Thyroid gland (tissue), 4 donors: ENCODE measurements at regions not wholly inside any gene's neighbourhood (a gene's known extent, or its start where the extent isn't known, plus 50 kb on each side); places are given as distances from the start of the nearest gene placed in this dataset.

Source experiments
- DNase-seq, 2 donors: peaks; one replicate each; pipeline ENCODE4 v3.0.0-alpha.2; 2019
- H3K27ac ChIP-seq, 3 donors: fragments of 200-600 bp; sonication (generic); 1 replicate in 2 of 3; 2 replicates in 1 of 3; pipeline ENCODE4 v1.5.1; 2016 to 2019; ENCODE audit warnings: mild to moderate bottlenecking in 1 of 3, moderate library complexity in 1 of 3
- H3K27me3 ChIP-seq: fragments of 200-600 bp; sonication (generic); one replicate; pipeline ENCODE4 v1.5.1; 2019
- H3K36me3 ChIP-seq, 2 donors: fragments of 200-600 bp; sonication (generic); one replicate each; pipeline ENCODE4 v1.5.1; 2016 to 2019
- H3K4me1 ChIP-seq, 2 donors: fragments of 200-600 bp; sonication (generic); one replicate each; pipeline ENCODE4 v1.5.1; 2017 to 2019
- H3K4me3 ChIP-seq, 3 donors: fragments of 200-600 bp; sonication (generic); replicated peaks in 1 of 3; 1 replicate in 2 of 3; 2 replicates in 1 of 3; pipeline ENCODE4 v1.5.1; 2016; ENCODE audit warnings: mild to moderate bottlenecking in 1 of 3
- H3K9me3 ChIP-seq: fragments of 200-600 bp; sonication (generic); one replicate; pipeline ENCODE4 v1.5.1; 2017
- CTCF ChIP-seq, 6 experiments: fragments of 200-600 bp in 3 of 6; fragments of 450-650 bp in 3 of 6; sonication (generic) in 3 of 6; IDR thresholded peaks; one replicate each; pipeline ENCODE4 v1.5.1; 2016 to 2019; ENCODE audit warnings: antibody characterized with exemption in 6 of 6, mild to moderate bottlenecking in 2 of 6, inconsistent platforms in 1 of 6, moderate library complexity in 1 of 6
- POLR2A ChIP-seq, 2 donors: fragments of 450-650 bp; IDR thresholded peaks; one replicate each; pipeline ENCODE4 v1.6.1; 2017; ENCODE audit warnings: antibody characterized with exemption in 2 of 2, mild to moderate bottlenecking in 2 of 2, moderate library complexity in 1 of 2
- WGBS, 2 donors: methylation state at CpG; one replicate each; pipeline ENCODE4 v1.1.5; 2017; 5-methylcytosine and 5-hydroxymethylcytosine counted together
- intact Hi-C: fragments of 100-400 bp; cut with DNase I; formaldehyde crosslinking; loops from one replicate; pipeline ENCODE4 v1.15.1; 2023

- Histone ChIP-seq H3K36me3 (no peaks in the 10 kb centered on the region), H3K4me3 (no peak overlapping the region), H3K9me3 (no peaks in the 10 kb centered on the region), H3K27ac (no peak overlapping the region), H3K4me1 (peaks cover 0 to 1% of the 10 kb centered on the region in 2 donors), H3K27me3 (no peaks in the 10 kb centered on the region)
- 87 to 93% methylated on average over 7 of the region's 7 CpGs for WGBS, 2 donors
- intact Hi-C loops, result no loop called here
- DNase-seq, result no peak
- TF ChIP-seq CTCF (IDR thresholded peaks at IDR 0.05), result no peak
- no peak for TF ChIP-seq POLR2A (IDR thresholded peaks at IDR 0.05)
Measured at GRCh38 chr5:8848366-8848765, 697.5 kb downstream of the SEMA5A start.

GRCh38 chr5:8848997-8849594 lies 696.8 kb downstream of the SEMA5A start:
- Histone ChIP-seq H3K27ac (no peak overlapping the region), H3K36me3 (no peaks in the 10 kb centered on the region), H3K9me3 (no peaks in the 10 kb centered on the region), H3K4me3 (no peak overlapping the region), H3K4me1 (no peaks in the 10 kb centered on the region), H3K27me3 (no peaks in the 10 kb centered on the region)
- no peak for DNase-seq
- 86 to 89% methylated on average over 3 of the region's 3 CpGs for WGBS, 2 donors
- intact Hi-C loops, result no loop called here
- TF ChIP-seq CTCF (IDR thresholded peaks at IDR 0.05) (no peak), POLR2A (IDR thresholded peaks at IDR 0.05) (no peak)

GRCh38 chr5:8851101-8851500 lies 694.8 kb downstream of the SEMA5A start:
- DNase-seq, result no peak
- H3K9me3 ChIP-seq, result no peaks in the 10 kb centered on the region
- H3K4me3 ChIP-seq, result no peak overlapping the region
- WGBS, 2 donors, result 93 to 94% methylated on average over 2 of the region's 2 CpGs
- H3K27ac ChIP-seq, result no peak overlapping the region
- TF ChIP-seq POLR2A (IDR thresholded peaks at IDR 0.05), result no peak
- no peak for TF ChIP-seq CTCF (IDR thresholded peaks at IDR 0.05)
- H3K27me3 ChIP-seq, result no peaks in the 10 kb centered on the region
- no peaks in the 10 kb centered on the region for H3K36me3 ChIP-seq
- no peaks in the 10 kb centered on the region for H3K4me1 ChIP-seq
- intact Hi-C loops, result no loop called here

- no peak overlapping the region for H3K4me3 ChIP-seq
- H3K9me3 ChIP-seq, result no peaks in the 10 kb centered on the region
- WGBS, 2 donors, result 44 to 50% methylated on average over 2 of the region's 2 CpGs
- no peaks in the 10 kb centered on the region for H3K4me1 ChIP-seq
- no peak for TF ChIP-seq CTCF (IDR thresholded peaks at IDR 0.05)
- intact Hi-C loops, result no loop called here
- H3K27me3 ChIP-seq, result no peaks in the 10 kb centered on the region
- no peak overlapping the region for H3K27ac ChIP-seq
- H3K36me3 ChIP-seq, result no peaks in the 10 kb centered on the region
- DNase-seq, result no peak
Measured at GRCh38 chr5:8857051-8857450, 688.8 kb downstream of the SEMA5A start.

- intact Hi-C loops, result no loop called here
- DNase-seq, result no peak
- 59 to 73% methylated on average over 5 of the region's 5 CpGs for WGBS, 2 donors
Measured at GRCh38 chr5:8861764-8862163, 684.1 kb downstream of the SEMA5A start.

More at GRCh38 chr5:8861764-8862163, 684.1 kb downstream of the SEMA5A start:
- no peaks in the 10 kb centered on the region for H3K4me1 ChIP-seq
- no peak overlapping the region for H3K4me3 ChIP-seq
- no peak for TF ChIP-seq CTCF (IDR thresholded peaks at IDR 0.05)
- no peak for TF ChIP-seq POLR2A (IDR thresholded peaks at IDR 0.05)
- H3K36me3 ChIP-seq, result no peaks in the 10 kb centered on the region
- no peak overlapping the region for H3K27ac ChIP-seq
- no peaks in the 10 kb centered on the region for H3K9me3 ChIP-seq
- no peaks in the 10 kb centered on the region for H3K27me3 ChIP-seq
